HG03097 (cell line): ENCODE measurements at regions not wholly inside any gene's neighbourhood (a gene's known extent, or its start where the extent isn't known, plus 50 kb on each side); places are given as distances from the start of the nearest gene placed in this dataset.

Experiments used
- ATAC-seq: cut with Tn5 transposase; IDR thresholded peaks from one replicate; pipeline ENCODE4 v1.9.1; 2021; ENCODE audit not compliant: unreplicated experiment, low FRiP score

DNA sequence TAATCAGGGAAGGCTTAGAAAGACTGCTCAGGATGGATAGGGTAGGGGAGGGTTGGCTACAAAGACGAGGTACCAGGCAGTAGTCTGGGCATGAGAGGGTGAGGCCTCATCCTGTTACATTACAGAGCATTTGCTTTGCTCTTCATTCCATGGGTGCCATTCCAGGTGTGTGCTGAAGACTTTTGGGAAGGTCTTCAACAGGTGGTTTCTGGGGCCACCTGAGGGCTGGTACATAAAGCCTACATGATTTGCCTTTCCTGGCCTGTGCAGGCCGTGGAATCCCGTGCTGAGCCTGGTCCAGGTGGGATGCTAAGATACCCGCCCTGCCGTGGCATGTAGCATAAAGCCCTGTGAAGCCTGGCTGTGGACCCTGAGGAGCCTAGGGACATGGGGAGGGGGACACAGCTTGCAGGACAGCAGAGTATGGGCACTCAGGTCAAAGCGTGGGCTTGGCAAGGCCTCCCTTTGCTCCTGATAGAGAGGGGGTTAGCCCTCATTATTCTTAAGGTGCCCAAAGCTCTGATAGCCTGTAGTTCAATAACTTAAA lies 55.6 kb upstream of the ZNF536 start:
- no peak for ATAC-seq

DNA sequence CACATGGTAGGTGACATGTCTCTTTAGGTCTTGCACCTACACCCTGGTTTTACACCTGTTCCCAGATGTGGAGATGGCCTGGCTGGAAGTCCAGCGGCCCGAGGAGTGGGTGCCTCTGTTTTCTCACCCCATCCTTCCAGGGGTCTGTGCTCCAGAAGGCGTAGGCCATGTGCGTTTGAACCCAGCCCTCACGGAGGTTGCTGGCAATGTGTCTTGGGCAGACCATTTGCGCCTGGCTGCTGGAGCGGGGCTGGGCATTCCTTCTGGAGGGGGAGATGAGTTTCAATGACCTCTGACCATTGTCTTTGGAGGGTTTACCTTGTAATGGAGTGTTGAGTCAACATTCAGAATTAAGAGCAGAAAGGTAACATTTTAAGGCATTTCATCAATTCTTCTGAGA lies 54.8 kb upstream of the ZNF536 start:
- no peak for ATAC-seq

DNA sequence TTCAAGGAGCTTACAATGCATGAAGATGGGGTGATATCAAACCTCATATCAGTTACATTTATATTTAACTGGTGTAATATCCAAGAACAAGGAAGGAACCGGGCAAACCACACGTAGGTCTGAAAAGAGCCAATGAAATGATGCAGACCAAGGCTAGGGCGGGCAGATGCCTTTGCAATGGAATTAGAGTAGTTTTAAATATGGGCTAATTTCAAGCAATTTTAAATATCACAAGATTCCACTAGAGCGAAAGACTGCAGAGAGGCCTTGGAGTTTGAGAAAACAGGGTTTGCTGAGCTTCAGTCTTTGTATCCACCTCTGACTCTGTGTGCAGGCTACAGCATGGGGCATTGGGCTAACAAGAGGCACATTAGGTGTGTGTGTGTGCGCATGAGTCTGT lies 53.9 kb upstream of the ZNF536 start:
- ATAC-seq: no peak

DNA sequence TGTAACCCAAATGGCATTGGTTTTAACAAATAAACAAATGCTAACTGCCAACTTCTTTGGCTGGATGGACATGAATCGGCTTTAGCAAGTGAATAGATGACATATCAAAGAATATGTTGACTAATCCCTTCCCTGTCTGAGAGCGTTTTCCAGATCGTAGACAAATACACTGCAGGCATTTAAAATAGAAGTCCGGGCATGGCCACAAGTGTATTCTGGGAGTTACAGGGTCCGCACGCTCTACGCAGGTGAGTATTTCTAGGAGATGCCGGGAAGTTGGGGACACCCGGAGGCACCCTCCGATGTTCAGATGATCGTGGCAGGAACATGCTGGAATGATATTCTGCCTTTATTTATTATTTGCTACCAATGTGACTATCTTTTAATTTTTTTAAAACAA lies 53.2 kb upstream of the ZNF536 start:
- ATAC-seq: no peak

DNA sequence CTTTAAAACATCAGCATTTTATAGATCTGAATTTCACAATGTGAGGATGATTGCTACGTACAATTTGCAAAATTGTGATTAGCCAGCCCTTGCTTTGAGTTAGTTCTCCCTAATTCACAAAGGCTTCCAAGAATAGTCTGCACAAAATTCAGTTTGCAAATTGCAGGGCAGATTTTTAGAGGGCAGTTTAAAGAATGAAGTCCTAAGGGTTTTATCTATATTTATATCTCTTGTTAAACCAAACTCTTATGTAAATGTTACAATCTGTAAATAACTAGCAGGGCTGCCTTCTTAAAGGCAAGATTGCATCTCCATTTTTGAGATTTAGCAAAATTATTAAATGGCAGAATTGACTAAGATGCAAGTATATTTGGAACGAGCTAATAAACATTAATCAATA lies 52.8 kb upstream of the ZNF536 start:
- no peak for ATAC-seq

DNA sequence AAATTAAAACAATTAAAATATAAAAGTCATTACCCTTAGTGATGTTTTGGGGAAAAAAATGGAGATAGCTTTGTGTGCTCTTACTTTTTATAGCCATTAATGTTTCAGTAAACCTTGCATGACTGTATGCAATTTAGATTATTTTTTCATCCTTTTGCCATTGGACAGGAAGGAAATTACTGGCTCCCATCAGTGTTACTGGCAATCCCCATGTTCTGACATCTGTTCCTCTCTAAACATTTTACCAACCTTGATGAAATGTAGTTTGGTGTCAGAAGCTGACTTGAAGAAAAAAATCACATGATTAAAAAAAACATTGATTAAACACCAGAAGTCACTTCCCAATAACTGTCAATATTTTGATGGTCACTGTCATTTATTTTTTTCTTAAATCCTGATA lies 52.3 kb upstream of the ZNF536 start:
- ATAC-seq: no peak

DNA sequence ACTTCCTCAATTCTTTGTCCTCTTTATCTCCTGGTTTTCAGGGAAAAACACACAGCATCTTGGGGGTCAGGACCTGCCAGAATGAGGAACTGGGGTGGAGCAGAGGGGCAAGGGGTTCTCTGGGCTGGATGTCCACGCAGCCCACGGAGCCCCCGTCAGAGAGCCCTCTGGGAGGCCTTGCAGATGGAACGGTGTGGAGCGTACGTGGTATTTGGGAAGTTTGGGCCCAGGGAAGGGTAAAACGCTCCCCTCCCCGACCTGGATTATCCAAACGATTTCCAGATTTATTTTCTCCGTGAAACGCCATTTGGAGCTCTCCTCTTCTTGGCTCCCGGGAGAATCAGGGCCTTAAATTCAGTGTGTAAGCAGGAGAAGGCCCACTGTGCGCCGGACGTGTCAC lies 51.7 kb upstream of the ZNF536 start:
- ATAC-seq: no peak

DNA sequence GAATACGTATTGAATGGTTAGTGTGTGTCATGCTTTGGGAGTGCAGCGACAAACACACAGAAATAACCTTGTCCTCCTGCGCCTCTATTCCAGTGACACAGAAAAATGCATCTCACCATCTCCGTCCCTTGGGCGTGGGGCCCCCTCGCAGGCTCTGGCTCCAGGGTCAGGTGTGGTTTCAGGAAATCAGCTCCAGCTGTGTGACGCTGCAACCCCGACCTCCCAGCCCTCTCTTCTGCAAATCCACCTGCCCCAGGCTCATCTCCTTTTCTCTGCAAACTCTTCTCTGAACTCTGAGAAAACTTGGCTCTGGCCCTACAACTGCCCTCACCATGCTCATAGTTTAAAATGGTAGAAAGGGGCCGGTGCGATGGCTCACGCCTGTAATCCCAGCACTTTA lies 51.3 kb upstream of the ZNF536 start:
- no peak for ATAC-seq
